ENCODE measurements at regions not wholly inside any gene's neighbourhood (a gene's known extent, or its start where the extent isn't known, plus 50 kb on each side); places are given as distances from the start of the nearest gene placed in this dataset.
"Not testable (repeated sequence)": the region's sequence is repeated elsewhere in the genome, so short reads cannot be mapped to it uniquely, and the experiment has no call there.

- H3K27me3 Mint-ChIP-seq (ENCODE audit: insufficient read depth), result peaks cover 4% of the 10 kb centered on the region
- intact Hi-C loops (cut with micrococcal nuclease), result no loop called here
- DNase-seq (ENCODE audit: low spot score), result no peak
- no peak overlapping the region for H3K27ac Mint-ChIP-seq
- peaks cover 7% of the 10 kb centered on the region for H3K36me3 Mint-ChIP-seq (ENCODE audit: low read depth)
- no peak overlapping the region for H3K4me3 Mint-ChIP-seq
- H3K4me1 Mint-ChIP-seq (ENCODE audit: low read depth), result no peaks in the 10 kb centered on the region
- peaks cover 32% of the 10 kb centered on the region for H3K9me3 Mint-ChIP-seq
These were observed 52.0 kb upstream of the CPM start for GRCh38 chr12:68984796-68985573.

GRCh38 chr12:68997526-68997925, 64.6 kb upstream of the CPM start:
- H3K4me3 Mint-ChIP-seq; H3K27me3 Mint-ChIP-seq (ENCODE audit: insufficient read depth); H3K36me3 Mint-ChIP-seq (ENCODE audit: low read depth); H3K4me1 Mint-ChIP-seq (ENCODE audit: low read depth); H3K27ac Mint-ChIP-seq; intact Hi-C loops (cut with micrococcal nuclease); DNase-seq (ENCODE audit: low spot score): not testable (repeated sequence)
- peaks cover 37% of the 10 kb centered on the region for H3K9me3 Mint-ChIP-seq

- Mint-ChIP-seq H3K36me3 (ENCODE audit: low read depth) (peaks cover 2% of the 10 kb centered on the region), H3K27ac (no peak overlapping the region), H3K4me3 (no peak overlapping the region), H3K9me3 (peaks cover 37% of the 10 kb centered on the region), H3K4me1 (ENCODE audit: low read depth) (no peaks in the 10 kb centered on the region), H3K27me3 (ENCODE audit: insufficient read depth) (peaks cover 4% of the 10 kb centered on the region)
- DNase-seq (ENCODE audit: low spot score), result no peak
- intact Hi-C loops (cut with micrococcal nuclease), result no loop called here
These were observed 65.1 kb upstream of the CPM start for GRCh38 chr12:68998041-68998440.

GRCh38 chr12:69000074-69000473, 67.1 kb upstream of the CPM start:
- Mint-ChIP-seq H3K4me1 (ENCODE audit: low read depth) (no peaks in the 10 kb centered on the region), H3K9me3 (peaks cover 29% of the 10 kb centered on the region), H3K27me3 (ENCODE audit: insufficient read depth) (no peaks in the 10 kb centered on the region), H3K27ac (no peak overlapping the region), H3K36me3 (ENCODE audit: low read depth) (peaks cover 2% of the 10 kb centered on the region), H3K4me3 (no peak overlapping the region)
- intact Hi-C loops (cut with micrococcal nuclease), result no loop called here
- no peak for DNase-seq (ENCODE audit: low spot score)

- Mint-ChIP-seq H3K27ac (no peak overlapping the region), H3K4me1 (ENCODE audit: low read depth) (no peaks in the 10 kb centered on the region), H3K27me3 (ENCODE audit: insufficient read depth) (no peaks in the 10 kb centered on the region), H3K36me3 (ENCODE audit: low read depth) (peaks cover 2% of the 10 kb centered on the region), H3K4me3 (no peak overlapping the region), H3K9me3 (peaks cover 29% of the 10 kb centered on the region)
- DNase-seq (ENCODE audit: low spot score), result no peak
- intact Hi-C loops (cut with micrococcal nuclease), result no loop called here
These were observed 67.7 kb upstream of the CPM start for GRCh38 chr12:69000540-69001243.

GRCh38 chr12:69001251-69001650, 68.3 kb upstream of the CPM start:
- Mint-ChIP-seq H3K9me3 (peaks cover 29% of the 10 kb centered on the region), H3K4me3 (no peak overlapping the region), H3K27ac (no peak overlapping the region), H3K36me3 (ENCODE audit: low read depth) (peaks cover 2% of the 10 kb centered on the region), H3K4me1 (ENCODE audit: low read depth) (no peaks in the 10 kb centered on the region), H3K27me3 (ENCODE audit: insufficient read depth) (no peaks in the 10 kb centered on the region)
- intact Hi-C loops (cut with micrococcal nuclease), result no loop called here
- DNase-seq (ENCODE audit: low spot score), result no peak

- H3K4me3 Mint-ChIP-seq, result no peak overlapping the region
- no peaks in the 10 kb centered on the region for H3K27me3 Mint-ChIP-seq (ENCODE audit: insufficient read depth)
- intact Hi-C loops (cut with micrococcal nuclease), result no loop called here
- H3K9me3 Mint-ChIP-seq, result peaks cover 21% of the 10 kb centered on the region
- peaks cover 11% of the 10 kb centered on the region for H3K4me1 Mint-ChIP-seq (ENCODE audit: low read depth)
- DNase-seq (ENCODE audit: low spot score), result no peak
- no peaks in the 10 kb centered on the region for H3K36me3 Mint-ChIP-seq (ENCODE audit: low read depth)
- H3K27ac Mint-ChIP-seq, result no peak overlapping the region
These were observed 70.0 kb upstream of the CPM start for GRCh38 chr12:69002969-69003368.

GRCh38 chr12:69003991-69004390, 71.0 kb upstream of the CPM start:
- no peak overlapping the region for H3K27ac Mint-ChIP-seq
- H3K27me3 Mint-ChIP-seq (ENCODE audit: insufficient read depth), result peaks cover 5% of the 10 kb centered on the region
- peaks cover 14% of the 10 kb centered on the region for H3K4me1 Mint-ChIP-seq (ENCODE audit: low read depth)
- no peak overlapping the region for H3K4me3 Mint-ChIP-seq
- no peaks in the 10 kb centered on the region for H3K36me3 Mint-ChIP-seq (ENCODE audit: low read depth)
- no peak for DNase-seq (ENCODE audit: low spot score)
- intact Hi-C loops (cut with micrococcal nuclease), result no loop called here
- peaks cover 14% of the 10 kb centered on the region for H3K9me3 Mint-ChIP-seq

- H3K27ac Mint-ChIP-seq, result peak overlapping the region; percentile 21
These were observed 74.3 kb upstream of the CPM start for GRCh38 chr12:69007101-69007854.

GRCh38 chr12:69007855-69008351, 74.9 kb upstream of the CPM start:
- peaks cover 14% of the 10 kb centered on the region for H3K4me1 Mint-ChIP-seq (ENCODE audit: low read depth)
- H3K36me3 Mint-ChIP-seq (ENCODE audit: low read depth), result no peaks in the 10 kb centered on the region
- no peaks in the 10 kb centered on the region for H3K9me3 Mint-ChIP-seq
- intact Hi-C loops (cut with micrococcal nuclease), result loop anchor here (2.0 to 5.0 kb wide), 3 partner anchors 49 to 76 kb away; partner anchors contain the start of gene CPM
- no peak overlapping the region for H3K27ac Mint-ChIP-seq
- peaks cover 8% of the 10 kb centered on the region for H3K27me3 Mint-ChIP-seq (ENCODE audit: insufficient read depth)
- no peak for DNase-seq (ENCODE audit: low spot score)
- no peak overlapping the region for H3K4me3 Mint-ChIP-seq

More at GRCh38 chr12:69007101-69007854, 74.3 kb upstream of the CPM start:
- Mint-ChIP-seq H3K27me3 (ENCODE audit: insufficient read depth) (peaks cover 8% of the 10 kb centered on the region), H3K9me3 (no peaks in the 10 kb centered on the region), H3K36me3 (ENCODE audit: low read depth) (no peaks in the 10 kb centered on the region), H3K4me1 (ENCODE audit: low read depth) (peaks cover 14% of the 10 kb centered on the region), H3K4me3 (no peak overlapping the region)
- intact Hi-C loops (cut with micrococcal nuclease), result loop anchor here (2.0 to 5.0 kb wide), 3 partner anchors 48 to 75 kb away; partner anchors contain the start of gene CPM
- DNase-seq (ENCODE audit: low spot score), result no peak

- Mint-ChIP-seq H3K27ac (no peak overlapping the region), H3K36me3 (ENCODE audit: low read depth) (no peaks in the 10 kb centered on the region), H3K4me3 (no peak overlapping the region), H3K4me1 (ENCODE audit: low read depth) (peaks cover 14% of the 10 kb centered on the region), H3K9me3 (no peaks in the 10 kb centered on the region), H3K27me3 (ENCODE audit: insufficient read depth) (peaks cover 8% of the 10 kb centered on the region)
- intact Hi-C loops (cut with micrococcal nuclease), result loop anchor here (5.0 kb wide), 2 partner anchors 49 to 76 kb away; partner anchors contain the start of gene CPM
- no peak for DNase-seq (ENCODE audit: low spot score)
These were observed 75.5 kb upstream of the CPM start for GRCh38 chr12:69008520-69008919.

- peaks cover 3% of the 10 kb centered on the region for H3K27me3 Mint-ChIP-seq (ENCODE audit: insufficient read depth)
- no peaks in the 10 kb centered on the region for H3K36me3 Mint-ChIP-seq (ENCODE audit: low read depth)
- H3K4me3 Mint-ChIP-seq, result no peak overlapping the region
- H3K27ac Mint-ChIP-seq, result no peak overlapping the region
- H3K4me1 Mint-ChIP-seq (ENCODE audit: low read depth), result no peaks in the 10 kb centered on the region
- no peaks in the 10 kb centered on the region for H3K9me3 Mint-ChIP-seq
- DNase-seq (ENCODE audit: low spot score), result no peak
- intact Hi-C loops (cut with micrococcal nuclease), result no loop called here
These were observed 81.1 kb upstream of the CPM start for GRCh38 chr12:69014047-69014446.
